GM10266 (cell line): ENCODE measurements at regions not wholly inside any gene's neighbourhood (a gene's known extent, or its start where the extent isn't known, plus 50 kb on each side); places are given as distances from the start of the nearest gene placed in this dataset.
"Not testable (repeated sequence)": the region's sequence is repeated elsewhere in the genome, so short reads cannot be mapped to it uniquely, and the experiment has no call there.

ENCODE experiments used
- DNase-seq: peaks from one replicate; pipeline ENCODE4 v3.0.0; 2012; ENCODE audit errors: extremely low spot score
- CTCF ChIP-seq: IDR thresholded peaks from 2 replicates; pipeline ENCODE4 v1.5.1; 2012; ENCODE audit warnings: mild to moderate bottlenecking, low read depth; ENCODE audit not compliant: control insufficient read depth, insufficient read depth; ENCODE audit errors: missing control alignments

- TF ChIP-seq CTCF, result no peak
- no peak for DNase-seq
Measured at GRCh38 chr4:97262769-97263168, 880.5 kb downstream of the STPG2 start.

GRCh38 chr4:97270051-97270450 lies 873.2 kb downstream of the STPG2 start:
- TF ChIP-seq CTCF, result no peak
- no peak for DNase-seq

GRCh38 chr4:97279391-97279790 lies 863.9 kb downstream of the STPG2 start:
- DNase-seq, result no peak
- no peak for TF ChIP-seq CTCF

- DNase-seq, result no peak
- no peak for TF ChIP-seq CTCF
Measured at GRCh38 chr4:97300561-97300960, 842.7 kb downstream of the STPG2 start.

- DNase-seq, result no peak
- TF ChIP-seq CTCF, result no peak
Measured at GRCh38 chr4:97305351-97305750, 837.9 kb downstream of the STPG2 start.

GRCh38 chr4:97309121-97309520 lies 834.2 kb downstream of the STPG2 start:
- DNase-seq, result no peak
- no peak for TF ChIP-seq CTCF

- no peak for TF ChIP-seq CTCF
Measured at GRCh38 chr4:97317201-97317600, 826.1 kb downstream of the STPG2 start.

GRCh38 chr4:97317671-97318070 lies 825.6 kb downstream of the STPG2 start:
- DNase-seq, result no peak
- no peak for TF ChIP-seq CTCF

More at GRCh38 chr4:97317201-97317600, 826.1 kb downstream of the STPG2 start:
- DNase-seq, result no peak

GRCh38 chr4:97325751-97326150 lies 817.5 kb downstream of the STPG2 start:
- DNase-seq, result not testable (repeated sequence)
